Left ventricle myocardium inferior (tissue), 1 donor: ENCODE measurements at regions not wholly inside any gene's neighbourhood (a gene's known extent, or its start where the extent isn't known, plus 50 kb on each side); places are given as distances from the start of the nearest gene placed in this dataset.

Source experiments
- DNase-seq: peaks from one replicate; pipeline ENCODE4 v3.0.0-alpha.2; 2020
- H3K27ac ChIP-seq: fragments of 200-600 bp; replicated peaks from 2 replicates; pipeline ENCODE4 v1.8.0; 2021
- H3K27me3 ChIP-seq: fragments of 200-600 bp; 2 replicates; pipeline ENCODE4 v1.8.0; 2021; ENCODE audit warnings: low read depth
- H3K36me3 ChIP-seq: fragments of 200-600 bp; 2 replicates; pipeline ENCODE4 v1.8.0; 2021
- H3K4me1 ChIP-seq: fragments of 200-600 bp; 2 replicates; pipeline ENCODE4 v1.8.0; 2021
- H3K4me3 ChIP-seq: fragments of 200-600 bp; 2 replicates; pipeline ENCODE4 v1.8.0; 2021; ENCODE audit warnings: mild to moderate bottlenecking, moderate library complexity
- H3K9me3 ChIP-seq: fragments of 200-600 bp; replicated peaks from 2 replicates; pipeline ENCODE4 v1.8.0; 2021
- CTCF ChIP-seq: fragments of 200-600 bp; IDR thresholded peaks from 2 replicates; pipeline ENCODE4 v1.8.0; 2021; ENCODE audit warnings: antibody characterized with exemption, mild to moderate bottlenecking, borderline replicate concordance
- intact Hi-C: fragments of 100-400 bp; cut with micrococcal nuclease; formaldehyde crosslinking; loops from one replicate; pipeline ENCODE4 v1.11.0; 2022
- donor health status: DM: no; HTN: yes; CAD: no; lungs with severe emphysema.

- Histone ChIP-seq H3K4me3 (no peak overlapping the region), H3K4me1 (no peaks in the 10 kb centered on the region), H3K27me3 (no peaks in the 10 kb centered on the region), H3K36me3 (no peaks in the 10 kb centered on the region), H3K27ac (no peak overlapping the region), H3K9me3 (no peaks in the 10 kb centered on the region)
- intact Hi-C loops = no loop called here
- TF ChIP-seq CTCF = no peak
- DNase-seq = no peak
Measured at GRCh38 chr2:53475766-53476165, 291.8 kb upstream of the CHAC2 start.

GRCh38 chr2:53475321-53475720 lies 292.3 kb upstream of the CHAC2 start:
- Histone ChIP-seq H3K4me1 (no peaks in the 10 kb centered on the region), H3K36me3 (no peaks in the 10 kb centered on the region), H3K4me3 (no peak overlapping the region), H3K27ac (no peak overlapping the region), H3K9me3 (no peaks in the 10 kb centered on the region), H3K27me3 (no peaks in the 10 kb centered on the region)
- DNase-seq = no peak
- intact Hi-C loops = no loop called here
- TF ChIP-seq CTCF = no peak

- no peaks in the 10 kb centered on the region for H3K9me3 ChIP-seq
- TF ChIP-seq CTCF = no peak
- intact Hi-C loops = no loop called here
- no peak for DNase-seq
- H3K27ac ChIP-seq = no peak overlapping the region
- no peak overlapping the region for H3K4me3 ChIP-seq
- no peaks in the 10 kb centered on the region for H3K4me1 ChIP-seq
- H3K36me3 ChIP-seq = no peaks in the 10 kb centered on the region
- H3K27me3 ChIP-seq = no peaks in the 10 kb centered on the region
Measured at GRCh38 chr2:53474914-53475313, 292.7 kb upstream of the CHAC2 start.

- no peak for DNase-seq
- no peaks in the 10 kb centered on the region for H3K4me1 ChIP-seq
- intact Hi-C loops = no loop called here
- no peaks in the 10 kb centered on the region for H3K27me3 ChIP-seq
- H3K27ac ChIP-seq = no peak overlapping the region
- no peak overlapping the region for H3K4me3 ChIP-seq
- H3K36me3 ChIP-seq = no peaks in the 10 kb centered on the region
- no peak for TF ChIP-seq CTCF
- H3K9me3 ChIP-seq = no peaks in the 10 kb centered on the region
Measured at GRCh38 chr2:53473775-53474311, 293.8 kb upstream of the CHAC2 start.

GRCh38 chr2:53473236-53473635 lies 294.4 kb upstream of the CHAC2 start:
- H3K9me3 ChIP-seq = no peaks in the 10 kb centered on the region
- intact Hi-C loops = no loop called here
- no peak overlapping the region for H3K4me3 ChIP-seq
- DNase-seq = no peak
- H3K27me3 ChIP-seq = no peaks in the 10 kb centered on the region
- H3K4me1 ChIP-seq = no peaks in the 10 kb centered on the region
- H3K36me3 ChIP-seq = no peaks in the 10 kb centered on the region
- no peak overlapping the region for H3K27ac ChIP-seq
- peak; percentile 55 for TF ChIP-seq CTCF
